LNCAP (cell line): ENCODE measurements at regions not wholly inside any gene's neighbourhood (a gene's known extent, or its start where the extent isn't known, plus 50 kb on each side); places are given as distances from the start of the nearest gene placed in this dataset.

Experiments
- TF ChIP-seq, protein P1 (sequence below): fragments of 450-650 bp; IDR thresholded peaks from 2 replicates; pipeline ENCODE4 v1.5.1; 2017; ENCODE audit warnings: mild to moderate bottlenecking

DNA sequence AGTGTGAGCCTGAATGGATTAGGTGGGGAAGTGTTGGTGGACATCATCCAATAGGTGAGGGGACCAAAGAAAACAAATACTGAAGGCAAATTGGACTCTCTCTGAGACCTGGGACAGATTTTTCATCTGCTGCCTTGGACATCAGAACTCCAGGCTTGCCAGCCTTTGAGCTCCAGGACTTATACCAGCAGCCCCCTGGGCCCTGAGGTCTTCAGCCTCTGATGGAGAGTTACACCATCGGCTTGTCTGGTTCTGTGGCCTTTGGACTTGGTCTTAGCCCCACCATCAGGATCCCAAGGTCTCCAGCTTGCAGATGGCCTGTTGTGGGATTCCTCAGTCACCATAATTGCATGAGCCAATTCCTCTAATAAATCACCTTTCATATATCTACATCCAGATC lies 80.8 kb upstream of the SLC8A3 start:
- TF ChIP-seq, protein P1, sequence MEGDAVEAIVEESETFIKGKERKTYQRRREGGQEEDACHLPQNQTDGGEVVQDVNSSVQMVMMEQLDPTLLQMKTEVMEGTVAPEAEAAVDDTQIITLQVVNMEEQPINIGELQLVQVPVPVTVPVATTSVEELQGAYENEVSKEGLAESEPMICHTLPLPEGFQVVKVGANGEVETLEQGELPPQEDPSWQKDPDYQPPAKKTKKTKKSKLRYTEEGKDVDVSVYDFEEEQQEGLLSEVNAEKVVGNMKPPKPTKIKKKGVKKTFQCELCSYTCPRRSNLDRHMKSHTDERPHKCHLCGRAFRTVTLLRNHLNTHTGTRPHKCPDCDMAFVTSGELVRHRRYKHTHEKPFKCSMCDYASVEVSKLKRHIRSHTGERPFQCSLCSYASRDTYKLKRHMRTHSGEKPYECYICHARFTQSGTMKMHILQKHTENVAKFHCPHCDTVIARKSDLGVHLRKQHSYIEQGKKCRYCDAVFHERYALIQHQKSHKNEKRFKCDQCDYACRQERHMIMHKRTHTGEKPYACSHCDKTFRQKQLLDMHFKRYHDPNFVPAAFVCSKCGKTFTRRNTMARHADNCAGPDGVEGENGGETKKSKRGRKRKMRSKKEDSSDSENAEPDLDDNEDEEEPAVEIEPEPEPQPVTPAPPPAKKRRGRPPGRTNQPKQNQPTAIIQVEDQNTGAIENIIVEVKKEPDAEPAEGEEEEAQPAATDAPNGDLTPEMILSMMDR = no peak

DNA sequence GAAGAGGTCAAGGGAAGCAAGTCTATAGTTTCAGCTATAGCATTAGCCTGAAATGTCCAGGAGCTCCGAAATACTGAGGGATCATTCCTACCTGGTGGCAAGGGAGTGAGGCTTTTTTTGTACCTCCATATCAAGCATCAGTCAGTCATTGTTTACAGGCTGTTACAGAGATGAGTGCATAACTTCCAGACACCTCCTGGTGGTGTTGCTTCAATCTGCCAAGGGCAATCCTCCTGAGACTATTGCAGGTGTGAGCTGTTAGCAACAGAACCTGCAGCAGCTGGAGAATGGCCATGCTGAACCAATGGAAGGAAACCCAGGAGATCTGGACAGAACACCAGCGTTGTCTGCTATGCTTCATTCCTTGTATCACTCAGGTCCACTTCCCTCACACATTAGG lies 80.0 kb upstream of the SLC8A3 start:
- TF ChIP-seq, protein P1 = no peak

DNA sequence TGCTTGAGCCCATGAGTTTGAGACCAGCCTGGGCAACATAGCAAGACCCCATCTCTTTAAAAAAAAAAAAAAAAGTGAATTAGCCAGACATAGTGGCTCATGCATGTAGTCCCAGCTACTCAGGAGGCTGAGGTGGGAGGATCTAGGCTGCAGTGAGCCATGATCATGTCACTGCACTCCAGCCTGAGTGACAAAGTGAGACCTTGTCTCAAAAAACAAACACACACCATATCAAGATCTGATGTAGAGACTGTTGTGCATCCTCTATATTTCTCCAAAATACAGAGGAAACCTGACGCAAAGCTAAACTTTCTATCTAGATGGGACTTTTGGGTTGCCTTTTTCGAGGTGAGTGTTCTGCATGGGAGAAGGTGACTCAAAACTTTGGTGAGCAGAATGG lies 77.4 kb upstream of the SLC8A3 start:
- TF ChIP-seq, protein P1 = no peak

DNA sequence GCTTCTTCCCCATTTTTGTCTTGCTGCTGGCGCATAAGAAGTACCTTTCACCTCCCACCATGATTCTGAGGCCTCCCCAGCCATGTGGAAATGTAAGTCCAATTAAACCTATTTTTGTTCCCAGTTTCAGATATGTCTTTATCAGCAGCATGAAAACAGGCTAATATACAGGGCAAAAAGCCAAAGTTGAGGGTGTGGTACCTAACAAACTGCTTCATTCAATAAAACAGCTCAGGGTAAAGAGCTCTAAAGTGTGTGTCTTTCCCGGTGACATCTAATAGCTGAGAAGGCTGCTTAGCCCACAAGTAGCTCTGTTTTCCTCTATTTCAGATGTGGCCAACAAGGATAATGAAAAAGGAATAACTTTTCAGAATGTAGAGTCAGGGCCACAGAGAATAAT lies 76.7 kb upstream of the SLC8A3 start:
- TF ChIP-seq, protein P1 = no peak

DNA sequence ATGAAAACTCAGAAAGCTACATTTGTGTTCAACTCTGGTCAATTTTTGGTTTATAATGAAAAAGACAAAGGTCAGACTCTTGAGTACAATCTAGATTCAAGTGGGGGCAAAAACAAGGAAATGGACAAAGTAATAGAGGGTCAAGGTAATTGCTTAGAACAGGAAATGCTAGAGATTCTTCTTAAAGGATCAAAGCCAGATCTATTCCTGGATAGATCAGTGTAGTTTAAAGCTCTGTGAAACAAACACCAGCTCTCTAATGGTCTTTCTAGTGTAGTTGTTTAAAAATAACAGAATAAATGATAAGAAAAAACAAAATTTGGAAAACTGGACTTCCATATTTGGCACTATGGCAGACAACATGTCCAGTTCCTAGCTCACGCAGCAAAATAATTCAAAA lies 70.7 kb upstream of the SLC8A3 start:
- TF ChIP-seq, protein P1 = no peak

DNA sequence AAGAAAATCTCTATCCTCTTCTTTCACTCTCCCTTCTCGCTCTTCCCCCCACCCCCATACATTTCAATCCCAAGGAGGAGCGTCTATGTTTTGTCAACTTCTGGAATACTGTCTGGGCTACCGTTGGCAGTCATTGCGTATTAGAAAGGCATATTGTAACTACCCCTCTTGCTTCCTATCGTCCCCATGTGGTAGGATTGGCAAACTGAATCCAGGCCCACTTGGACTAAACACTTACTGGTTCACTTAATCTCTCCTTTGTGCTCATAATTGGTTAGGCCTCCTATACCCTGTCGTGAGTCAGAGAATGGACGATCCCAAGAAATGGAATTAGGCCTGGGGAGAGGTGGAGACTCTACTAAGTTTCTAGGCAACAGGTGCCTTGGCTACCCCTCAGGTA lies 68.8 kb upstream of the SLC8A3 start:
- TF ChIP-seq, protein P1 = peak; percentile 33; the same call in 1 of the 2 replicates

DNA sequence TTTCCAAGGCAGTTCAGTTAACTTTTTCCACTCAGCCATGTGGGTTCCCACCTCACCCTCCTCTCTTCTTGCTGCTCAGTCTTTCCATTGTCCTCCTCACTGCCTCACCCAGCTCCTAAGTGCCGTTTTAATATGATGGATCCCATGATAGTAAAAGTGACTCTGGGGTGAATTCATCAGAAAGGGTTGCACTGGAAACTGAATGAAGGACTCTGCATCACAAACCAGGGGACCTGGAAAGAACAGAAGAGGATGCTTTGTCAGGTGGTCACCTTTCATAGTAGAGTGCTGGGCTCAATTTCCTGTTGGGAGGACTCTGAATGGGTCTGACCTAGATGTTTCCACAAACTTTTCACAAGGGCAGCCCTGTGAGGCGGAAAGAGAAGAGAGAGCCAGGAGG lies 67.8 kb upstream of the SLC8A3 start:
- TF ChIP-seq, protein P1 = no peak

DNA sequence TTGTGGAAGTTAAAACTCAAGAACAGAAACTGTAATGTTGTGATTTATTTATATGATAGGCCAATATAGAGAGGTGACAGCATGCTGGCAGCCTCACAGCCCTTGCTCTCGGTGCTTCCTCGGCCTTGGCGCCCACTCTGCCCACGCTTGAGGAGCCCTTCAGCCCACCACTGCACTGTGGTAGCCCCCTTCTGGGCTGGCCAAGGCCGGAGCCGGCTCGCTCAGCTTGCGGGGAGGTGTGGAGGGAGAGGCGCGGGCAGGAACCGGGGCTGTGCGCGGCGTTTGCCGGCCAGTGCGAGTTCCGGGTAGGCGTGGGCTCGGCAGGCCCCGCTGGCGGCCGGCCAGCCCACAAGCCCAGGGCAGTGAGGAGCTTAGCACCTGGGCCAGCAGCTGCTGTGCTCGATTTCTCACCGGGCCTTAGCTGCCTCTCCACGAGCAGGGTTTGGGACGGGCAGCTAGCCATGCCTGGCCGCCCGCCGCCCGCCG lies 65.8 kb upstream of the SLC8A3 start:
- TF ChIP-seq, protein P1 = no peak
